ENCODE measurements at regions not wholly inside any gene's neighbourhood (a gene's known extent, or its start where the extent isn't known, plus 50 kb on each side); places are given as distances from the start of the nearest gene placed in this dataset.

GRCh38 chr10:28798964-28799363 lies 121.6 kb downstream of the BAMBI start:
- no peaks in the 10 kb centered on the region for H3K36me3 Mint-ChIP-seq

GRCh38 chr10:28800144-28800543 lies 122.8 kb downstream of the BAMBI start:
- H3K27ac Mint-ChIP-seq = no peak overlapping the region
- H3K9me3 Mint-ChIP-seq = no peaks in the 10 kb centered on the region
- no peaks in the 10 kb centered on the region for H3K4me1 Mint-ChIP-seq
- no peaks in the 10 kb centered on the region for H3K36me3 Mint-ChIP-seq
- H3K27me3 Mint-ChIP-seq = peaks cover 8% of the 10 kb centered on the region
- no peak overlapping the region for H3K4me3 Mint-ChIP-seq

More at GRCh38 chr10:28798964-28799363, 121.6 kb downstream of the BAMBI start:
- Mint-ChIP-seq H3K9me3 (no peaks in the 10 kb centered on the region), H3K4me1 (no peaks in the 10 kb centered on the region), H3K27me3 (peaks cover 8% of the 10 kb centered on the region), H3K27ac (no peak overlapping the region), H3K4me3 (no peak overlapping the region)

GRCh38 chr10:28801247-28801646 lies 123.9 kb downstream of the BAMBI start:
- Mint-ChIP-seq H3K4me1 (no peaks in the 10 kb centered on the region), H3K36me3 (no peaks in the 10 kb centered on the region), H3K9me3 (no peaks in the 10 kb centered on the region), H3K27ac (no peak overlapping the region), H3K27me3 (peaks cover 8% of the 10 kb centered on the region), H3K4me3 (no peak overlapping the region)

- Mint-ChIP-seq H3K4me1 (no peaks in the 10 kb centered on the region), H3K36me3 (no peaks in the 10 kb centered on the region), H3K4me3 (no peak overlapping the region), H3K9me3 (no peaks in the 10 kb centered on the region), H3K27me3 (peaks cover 11% of the 10 kb centered on the region), H3K27ac (no peak overlapping the region)
These were observed 124.5 kb downstream of the BAMBI start for GRCh38 chr10:28801869-28802268.

GRCh38 chr10:28805390-28805789 lies 128.1 kb downstream of the BAMBI start:
- no peak overlapping the region for H3K4me3 Mint-ChIP-seq
- no peak overlapping the region for H3K27ac Mint-ChIP-seq
- peaks cover 21% of the 10 kb centered on the region for H3K27me3 Mint-ChIP-seq
- no peaks in the 10 kb centered on the region for H3K4me1 Mint-ChIP-seq
- H3K9me3 Mint-ChIP-seq = no peaks in the 10 kb centered on the region
- H3K36me3 Mint-ChIP-seq = no peaks in the 10 kb centered on the region

- Mint-ChIP-seq H3K27me3 (peaks cover 23% of the 10 kb centered on the region), H3K27ac (no peak overlapping the region), H3K9me3 (no peaks in the 10 kb centered on the region), H3K4me1 (no peaks in the 10 kb centered on the region), H3K36me3 (no peaks in the 10 kb centered on the region), H3K4me3 (no peak overlapping the region)
These were observed 129.2 kb downstream of the BAMBI start for GRCh38 chr10:28806488-28806941.

- H3K4me1 Mint-ChIP-seq = no peaks in the 10 kb centered on the region
- peaks cover 21% of the 10 kb centered on the region for H3K27me3 Mint-ChIP-seq
- no peak overlapping the region for H3K27ac Mint-ChIP-seq
- H3K9me3 Mint-ChIP-seq = no peaks in the 10 kb centered on the region
- no peaks in the 10 kb centered on the region for H3K36me3 Mint-ChIP-seq
- no peak overlapping the region for H3K4me3 Mint-ChIP-seq
These were observed 129.8 kb downstream of the BAMBI start for GRCh38 chr10:28806951-28807759.

GRCh38 chr10:28807760-28808613 lies 130.7 kb downstream of the BAMBI start:
- Mint-ChIP-seq H3K9me3 (no peaks in the 10 kb centered on the region), H3K27me3 (peaks cover 19% of the 10 kb centered on the region), H3K4me1 (no peaks in the 10 kb centered on the region), H3K27ac (no peak overlapping the region), H3K36me3 (no peaks in the 10 kb centered on the region), H3K4me3 (no peak overlapping the region)

- Mint-ChIP-seq H3K36me3 (no peaks in the 10 kb centered on the region), H3K9me3 (no peaks in the 10 kb centered on the region), H3K27me3 (peaks cover 19% of the 10 kb centered on the region), H3K4me3 (no peak overlapping the region), H3K4me1 (no peaks in the 10 kb centered on the region), H3K27ac (no peak overlapping the region)
These were observed 131.4 kb downstream of the BAMBI start for GRCh38 chr10:28808693-28809092.

GRCh38 chr10:28810057-28810870 lies 132.9 kb downstream of the BAMBI start:
- Mint-ChIP-seq H3K27me3 (peaks cover 19% of the 10 kb centered on the region), H3K36me3 (no peaks in the 10 kb centered on the region), H3K4me1 (no peaks in the 10 kb centered on the region), H3K27ac (no peak overlapping the region), H3K9me3 (no peaks in the 10 kb centered on the region), H3K4me3 (no peak overlapping the region)

GRCh38 chr10:28811639-28812349 lies 134.5 kb downstream of the BAMBI start:
- Mint-ChIP-seq H3K4me1 (no peaks in the 10 kb centered on the region), H3K27me3 (peaks cover 14% of the 10 kb centered on the region), H3K36me3 (no peaks in the 10 kb centered on the region), H3K27ac (no peak overlapping the region), H3K9me3 (no peaks in the 10 kb centered on the region), H3K4me3 (no peak overlapping the region)

- H3K9me3 Mint-ChIP-seq = no peaks in the 10 kb centered on the region
- H3K4me3 Mint-ChIP-seq = no peak overlapping the region
- no peak overlapping the region for H3K27ac Mint-ChIP-seq
- H3K27me3 Mint-ChIP-seq = peaks cover 12% of the 10 kb centered on the region
- H3K4me1 Mint-ChIP-seq = no peaks in the 10 kb centered on the region
- no peaks in the 10 kb centered on the region for H3K36me3 Mint-ChIP-seq
These were observed 135.4 kb downstream of the BAMBI start for GRCh38 chr10:28812384-28813372.

- H3K27ac Mint-ChIP-seq = no peak overlapping the region
- H3K4me1 Mint-ChIP-seq = no peaks in the 10 kb centered on the region
- H3K9me3 Mint-ChIP-seq = no peaks in the 10 kb centered on the region
- peaks cover 1% of the 10 kb centered on the region for H3K27me3 Mint-ChIP-seq
- no peaks in the 10 kb centered on the region for H3K36me3 Mint-ChIP-seq
- H3K4me3 Mint-ChIP-seq = no peak overlapping the region
These were observed 138.4 kb downstream of the BAMBI start for GRCh38 chr10:28815681-28816080.
